Endothelial cell of umbilical vein (primary cell): ENCODE measurements at regions not wholly inside any gene's neighbourhood (a gene's known extent, or its start where the extent isn't known, plus 50 kb on each side); places are given as distances from the start of the nearest gene placed in this dataset.

Source experiments
- BruUV-seq: library from RNA; stranded (reverse); fragments of 400-500 nt; replicated peaks from 2 replicates; lab custom pipeline; 2021; lab: Mats Ljungman, UMichigan
- CTCF ChIA-PET: fragments of 300-600, 350-600 bp; sonication (Branson Sonifier 250); formaldehyde crosslinking; loops from one replicate; lab custom pipeline; 2021; ENCODE audit warnings: antibody characterized with exemption, inconsistent platforms; lab: Charles Lee
- POLR2A ChIA-PET: fragments of 300-600, 350-600 bp; sonication (Branson Sonifier 250); formaldehyde crosslinking; loops from one replicate; lab custom pipeline; 2021; ENCODE audit warnings: antibody characterized with exemption, inconsistent platforms; lab: Charles Lee
- DNase-seq: peaks from one replicate; pipeline ENCODE4 v3.0.0-alpha.2; 2011; ENCODE audit warnings: low read depth, low spot score
- FAIRE-seq: peaks from 2 replicates; lab custom pipeline; 2011; peaks lifted over from hg19 to GRCh38; lab: Jason Lieb, UNC
- H2AFZ ChIP-seq: 2 replicates; pipeline ENCODE4 v1.6.0; 2012; ENCODE audit warnings: low read depth, low read length, control low read depth, inconsistent platforms
- H3K27ac ChIP-seq: 2 replicates; pipeline ENCODE4 v1.5.1; 2011; ENCODE audit warnings: low read depth, mild to moderate bottlenecking, control low read depth, low read length, moderate library complexity; ENCODE audit not compliant: insufficient read depth
- H3K27me3 ChIP-seq, 2 experiments: 2 replicates each; pipeline versions ENCODE4 v1.6.0 to v1.6.1; 2011; ENCODE audit warnings: low read length in 2 of 2, mixed read lengths in 1 of 2; ENCODE audit not compliant: control insufficient read depth in 2 of 2, insufficient read depth in 2 of 2
- H3K36me3 ChIP-seq, 2 experiments: 2 replicates in 1 of 2; 3 replicates in 1 of 2; pipeline ENCODE4 v1.5.1; 2011; ENCODE audit warnings: low read length in 2 of 2, mild to moderate bottlenecking in 1 of 2, moderate library complexity in 1 of 2; ENCODE audit not compliant: control insufficient read depth in 2 of 2, insufficient read depth in 2 of 2; ENCODE audit errors: extremely low read depth in 1 of 2
- H3K4me1 ChIP-seq: 3 replicates; pipeline ENCODE4 v1.5.1; 2011; ENCODE audit warnings: mild to moderate bottlenecking, low read length; ENCODE audit not compliant: control insufficient read depth, insufficient read depth; ENCODE audit errors: extremely low read depth
- H3K4me2 ChIP-seq: 2 replicates; pipeline ENCODE4 v1.6.1; 2011; ENCODE audit warnings: low read length, control low read depth, mixed read lengths; ENCODE audit not compliant: insufficient read depth
- H3K4me3 ChIP-seq, 3 experiments: fragments of 200-600 bp in 1 of 3; sonication (generic), shearing (Covaris generic) in 1 of 3; replicated peaks in 1 of 3; 2 replicates each; pipeline ENCODE4 v1.5.1; 2011 to 2016; ENCODE audit warnings: control low read depth in 3 of 3, low read length in 3 of 3, mild to moderate bottlenecking in 2 of 3, inconsistent platforms in 1 of 3, low read depth in 1 of 3, moderate library complexity in 1 of 3; ENCODE audit not compliant: insufficient read depth in 1 of 3
- H3K79me2 ChIP-seq: 2 replicates; pipeline ENCODE4 v1.6.0; 2012; ENCODE audit warnings: low read length, inconsistent platforms; ENCODE audit not compliant: control insufficient read depth, insufficient read depth
- H3K9ac ChIP-seq: replicated peaks from 2 replicates; pipeline ENCODE3; 2011; ENCODE audit warnings: low read length, control low read depth; ENCODE audit not compliant: insufficient read depth; ENCODE audit errors: extremely low read depth
- H3K9me1 ChIP-seq: replicated peaks from 3 replicates; pipeline ENCODE4 v1.6.0; 2011; ENCODE audit warnings: mild to moderate bottlenecking, low read length; ENCODE audit not compliant: control insufficient read depth, insufficient read depth; ENCODE audit errors: extremely low read depth
- H3K9me3 ChIP-seq: replicated peaks from 2 replicates; pipeline ENCODE4 v1.5.1; 2012; ENCODE audit warnings: low read length, inconsistent platforms; ENCODE audit not compliant: control insufficient read depth, insufficient read depth
- H4K20me1 ChIP-seq: replicated peaks from 2 replicates; pipeline ENCODE3; 2011; ENCODE audit warnings: mild to moderate bottlenecking, low read length; ENCODE audit not compliant: control insufficient read depth, insufficient read depth; ENCODE audit errors: extremely low read depth
- CTCF ChIP-seq, 2 donors: IDR thresholded peaks; 1 replicate in 1 of 2; 2 replicates in 1 of 2; pipeline ENCODE4 v1.5.1; 2011; ENCODE audit warnings: low read length in 2 of 2, mild to moderate bottlenecking in 2 of 2, moderate library complexity in 2 of 2, control low read depth in 1 of 2, inconsistent platforms in 1 of 2, low read depth in 1 of 2; ENCODE audit not compliant: insufficient read depth in 1 of 2; ENCODE audit errors: extremely low read depth in 1 of 2
- EZH2 ChIP-seq: IDR thresholded peaks from 2 replicates; pipeline ENCODE4 v1.6.1; 2012; ENCODE audit warnings: borderline replicate concordance, low read depth, mild to moderate bottlenecking, moderate library complexity, low read length, inconsistent platforms; ENCODE audit not compliant: severe bottlenecking
- FOS ChIP-seq: IDR thresholded peaks from 2 replicates; pipeline ENCODE4 v1.6.1; 2011; ENCODE audit warnings: mild to moderate bottlenecking, low read length, moderate library complexity, borderline replicate concordance; ENCODE audit not compliant: insufficient read depth
- GATA2 ChIP-seq: IDR thresholded peaks from 2 replicates; pipeline ENCODE4 v1.7.0; 2011; ENCODE audit warnings: low read depth, mild to moderate bottlenecking, moderate library complexity, mixed read lengths, low read length; ENCODE audit not compliant: insufficient read length, insufficient read depth
- JUN ChIP-seq: IDR thresholded peaks from 2 replicates; pipeline ENCODE4 v1.6.1; 2011; ENCODE audit warnings: borderline replicate concordance, low read depth; ENCODE audit not compliant: insufficient read length, insufficient read depth
- MYC ChIP-seq: IDR thresholded peaks from one replicate; pipeline ENCODE4 v1.6.1; 2011; ENCODE audit warnings: mild to moderate bottlenecking, low read depth, low read length
- POLR2A ChIP-seq: IDR thresholded peaks from 2 replicates; pipeline ENCODE4 v1.6.1; 2012; ENCODE audit warnings: low read depth, mild to moderate bottlenecking, control low read depth, low read length
- POLR2AphosphoS5 ChIP-seq: IDR thresholded peaks from 2 replicates; pipeline ENCODE4 v1.6.1; 2012; ENCODE audit warnings: low read depth, mild to moderate bottlenecking, control low read depth, low read length, moderate library complexity; ENCODE audit not compliant: insufficient read depth
- dilution Hi-C: fragments of 300-500 bp; cut with MboI; formaldehyde crosslinking; loops from one replicate; pipeline ENCODE4 v1.15.0; 2019; ENCODE audit warnings: low sequenced_read_pairs; ENCODE audit not compliant: extremely low pct_ligation_motif_present
- intact Hi-C: fragments of 100-400 bp; cut with micrococcal nuclease; formaldehyde crosslinking; loops from one replicate; pipeline ENCODE4 v1.10.0; 2022
- TF ChIP-seq, protein P1 (sequence below): IDR thresholded peaks from 2 replicates; pipeline ENCODE4 v1.6.1; 2011; ENCODE audit not compliant: insufficient read depth, insufficient read length

DNA sequence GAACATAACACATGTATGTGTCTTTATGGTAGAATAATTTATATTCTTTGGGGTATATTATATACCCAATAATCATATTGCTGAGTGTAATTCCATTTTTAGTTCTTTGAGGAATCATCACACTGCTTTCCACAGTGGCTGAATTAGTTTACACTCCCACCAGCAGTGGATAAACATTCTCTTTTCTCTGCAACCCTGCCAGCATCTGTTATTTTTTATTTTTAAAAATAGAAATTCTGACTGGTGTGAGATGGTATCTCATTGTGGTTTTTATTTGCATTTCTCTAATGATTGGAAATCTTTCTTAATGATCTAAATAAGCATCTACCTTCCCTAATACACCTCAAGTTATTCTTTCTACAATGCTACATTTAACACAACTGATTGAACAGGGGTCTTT is 346.2 kb upstream of the LYPLAL1 start:
- intact Hi-C loops (no loop called here), dilution Hi-C loops (no loop called here)
- no peak for TF ChIP-seq FOS
- TF ChIP-seq MYC: no peak
- TF ChIP-seq, protein P1, sequence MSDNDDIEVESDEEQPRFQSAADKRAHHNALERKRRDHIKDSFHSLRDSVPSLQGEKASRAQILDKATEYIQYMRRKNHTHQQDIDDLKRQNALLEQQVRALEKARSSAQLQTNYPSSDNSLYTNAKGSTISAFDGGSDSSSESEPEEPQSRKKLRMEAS: no peak
- no peak for TF ChIP-seq POLR2AphosphoS5
- no peak for TF ChIP-seq EZH2
- no peak for TF ChIP-seq JUN
- TF ChIP-seq CTCF (IDR thresholded peaks at IDR 0.05; ENCODE audit: extremely low read depth in 1 of 2, insufficient read depth in 1 of 2, low read depth in 1 of 2, low read length in 2 of 2): no peak
- TF ChIP-seq POLR2A: no peak
- no peak for TF ChIP-seq GATA2
- no TSS peak for BruUV-seq
- H3K9ac ChIP-seq: no peak overlapping the region
- no peak for FAIRE-seq
- no peaks in the 10 kb centered on the region for H3K36me3 ChIP-seq
- H3K4me2 ChIP-seq: no peak overlapping the region
- H3K9me3 ChIP-seq: no peaks in the 10 kb centered on the region
- POLR2A ChIA-PET: no interaction called here
- no peaks in the 10 kb centered on the region for H3K4me1 ChIP-seq
- no peaks in the 10 kb centered on the region for H3K27me3 ChIP-seq
- H3K9me1 ChIP-seq: no peaks in the 10 kb centered on the region
- CTCF ChIA-PET: no interaction called here
- H2AFZ ChIP-seq: no peak overlapping the region
- no peaks in the 10 kb centered on the region for H4K20me1 ChIP-seq
- no peak overlapping the region for H3K4me3 ChIP-seq
- H3K79me2 ChIP-seq: no peaks in the 10 kb centered on the region
- no peak overlapping the region for H3K27ac ChIP-seq
- DNase-seq: no peak
